GM23338 (cell line): ENCODE measurements at regions not wholly inside any gene's neighbourhood (a gene's known extent, or its start where the extent isn't known, plus 50 kb on each side); places are given as distances from the start of the nearest gene placed in this dataset.

Experiments
- ATAC-seq: fragments of 200-7000 bp; cut with Tn5 transposase; 3 replicates; pipeline ENCODE4 v1.9.1; 2020
- DNase-seq: peaks from one replicate; pipeline ENCODE4 v3.0.0-alpha.2; 2015; ENCODE audit warnings: low spot score
- H2AFZ ChIP-seq: fragments of 200-600 bp; sonication (generic); 2 replicates; pipeline ENCODE4 v1.8.0; 2016; ENCODE audit warnings: antibody characterized with exemption, mild to moderate bottlenecking, moderate library complexity
- H3F3A ChIP-seq: fragments of 200-600 bp; sonication (generic); replicated peaks from 2 replicates; pipeline ENCODE4 v1.8.0; 2017; ENCODE audit warnings: antibody characterized with exemption, mixed run types, low read depth
- H3K27ac ChIP-seq: fragments of 200-600 bp; sonication (generic); 2 replicates; pipeline ENCODE4 v1.6.1; 2016; ENCODE audit warnings: low read depth
- H3K27me3 ChIP-seq: fragments of 200-600 bp; sonication (generic); 2 replicates; pipeline ENCODE4 v1.8.0; 2016; ENCODE audit warnings: mild to moderate bottlenecking, mixed run types, moderate library complexity; ENCODE audit not compliant: insufficient read depth
- H3K36me3 ChIP-seq: fragments of 200-600 bp; sonication (generic); 2 replicates; pipeline ENCODE4 v1.8.0; 2016; ENCODE audit warnings: mild to moderate bottlenecking; ENCODE audit not compliant: insufficient read depth
- H3K4me1 ChIP-seq: fragments of 200-600 bp; sonication (generic); 2 replicates; pipeline ENCODE4 v1.8.0; 2016; ENCODE audit warnings: mild to moderate bottlenecking, moderate library complexity; ENCODE audit not compliant: insufficient read depth
- H3K4me2 ChIP-seq: fragments of 200-600 bp; sonication (generic); 2 replicates; pipeline ENCODE4 v1.7.1; 2017; ENCODE audit warnings: mixed run types
- H3K4me3 ChIP-seq: fragments of 200-600 bp; sonication (generic); 2 replicates; pipeline ENCODE4 v1.6.1; 2016; ENCODE audit warnings: mixed run types
- H3K79me2 ChIP-seq: fragments of 200-600 bp; sonication (generic); replicated peaks from 2 replicates; pipeline ENCODE4 v1.8.0; 2017; ENCODE audit warnings: mild to moderate bottlenecking; ENCODE audit not compliant: insufficient read depth
- H3K9me2 ChIP-seq: fragments of 200-600 bp; sonication (generic); 2 replicates; pipeline ENCODE4 v1.8.0; 2017; ENCODE audit not compliant: insufficient read depth
- H4K20me1 ChIP-seq: fragments of 200-600 bp; sonication (generic); replicated peaks from 2 replicates; pipeline ENCODE4 v1.8.0; 2017; ENCODE audit warnings: mild to moderate bottlenecking; ENCODE audit not compliant: insufficient read depth
- H3K27ac Mint-ChIP-seq: 2 replicates; pipeline ENCODE4 v1.8.0; 2020; ENCODE audit warnings: inconsistent platforms, mild to moderate bottlenecking, moderate library complexity, mixed read lengths
- H3K27me3 Mint-ChIP-seq: 3 replicates; pipeline ENCODE4 v1.8.0; 2022; ENCODE audit warnings: low read depth, mild to moderate bottlenecking, moderate library complexity, mixed read lengths, inconsistent platforms; ENCODE audit not compliant: insufficient read depth, poor library complexity
- H3K36me3 Mint-ChIP-seq: 3 replicates; pipeline ENCODE4 v1.8.0; 2021; ENCODE audit warnings: low read depth, mild to moderate bottlenecking, inconsistent platforms, moderate library complexity, mixed read lengths
- H3K4me1 Mint-ChIP-seq: 3 replicates; pipeline ENCODE4 v1.8.0; 2020; ENCODE audit warnings: mild to moderate bottlenecking, inconsistent platforms, mixed read lengths
- H3K4me3 Mint-ChIP-seq: 3 replicates; pipeline ENCODE4 v1.8.0; 2021; ENCODE audit warnings: moderate library complexity, mild to moderate bottlenecking, inconsistent platforms, mixed read lengths
- H3K9me3 Mint-ChIP-seq: 3 replicates; pipeline ENCODE4 v1.8.0; 2020; ENCODE audit warnings: moderate library complexity, mild to moderate bottlenecking, inconsistent platforms, mixed read lengths
- CREB1 ChIP-seq: fragments of 250-450 bp; sonication (Bioruptor Pico); IDR thresholded peaks from 2 replicates; pipeline ENCODE4 v1.5.0; 2020; ENCODE audit warnings: low read depth, mild to moderate bottlenecking, moderate library complexity
- EZH2 ChIP-seq: fragments of 200-600 bp; sonication (generic); IDR thresholded peaks from one replicate; pipeline ENCODE4 v1.8.0; 2017; ENCODE audit warnings: antibody characterized with exemption, mild to moderate bottlenecking, low read depth; ENCODE audit not compliant: unreplicated experiment
- EZH2phosphoT487 ChIP-seq: fragments of 200-600 bp; sonication (generic); IDR thresholded peaks from one replicate; pipeline ENCODE4 v1.8.1; 2018; ENCODE audit warnings: antibody characterized with exemption; ENCODE audit not compliant: unreplicated experiment
- JUNB ChIP-seq: IDR thresholded peaks from one replicate; pipeline ENCODE4 v1.6.1; 2016; ENCODE audit warnings: antibody characterized with exemption; ENCODE audit not compliant: unreplicated experiment
- NANOG ChIP-seq: IDR thresholded peaks from 2 replicates; pipeline ENCODE4 v1.6.1; 2016; ENCODE audit warnings: antibody characterized with exemption, borderline replicate concordance
- POLR2AphosphoS5 ChIP-seq: IDR thresholded peaks from 2 replicates; pipeline ENCODE4 v1.6.1; 2016; ENCODE audit warnings: antibody characterized with exemption, low read depth
- STAT1 ChIP-seq: IDR thresholded peaks from one replicate; pipeline ENCODE4 v1.6.1; 2016; ENCODE audit warnings: antibody characterized with exemption; ENCODE audit not compliant: unreplicated experiment
- ZNF114 ChIP-seq: fragments of 250-450 bp; sonication (Bioruptor Pico); IDR thresholded peaks from 2 replicates; pipeline ENCODE4 v1.5.0; 2020; ENCODE audit warnings: mild to moderate bottlenecking, moderate library complexity
- ZNF331 ChIP-seq: fragments of 250-450 bp; sonication (Bioruptor Pico); IDR thresholded peaks from 2 replicates; pipeline ENCODE4 v1.5.0; 2020; ENCODE audit warnings: low read depth, mild to moderate bottlenecking, moderate library complexity
- TF ChIP-seq, protein P1 (sequence below): IDR thresholded peaks from one replicate; pipeline ENCODE4 v1.6.1; 2018; ENCODE audit warnings: antibody characterized with exemption; ENCODE audit not compliant: unreplicated experiment
- TF ChIP-seq, protein P2 (sequence below): IDR thresholded peaks from 2 replicates; pipeline ENCODE4 v1.6.1; 2016; ENCODE audit warnings: antibody characterized with exemption
- TF ChIP-seq, protein P3 (sequence below), 2 experiments: fragments of 200-600 bp in 1 of 2; sonication (generic) in 1 of 2; conservative IDR thresholded peaks; 2 replicates each; pipeline versions ENCODE4 v1.5.1 to v1.6.1; 2016 to 2017; ENCODE audit warnings: antibody characterized with exemption in 2 of 2, low read depth in 2 of 2, mild to moderate bottlenecking in 2 of 2, moderate library complexity in 1 of 2
- TF ChIP-seq, protein P4 (sequence below): fragments of 250-450 bp; sonication (Bioruptor Pico); IDR thresholded peaks from 2 replicates; pipeline ENCODE4 v1.5.0; 2020; ENCODE audit warnings: mild to moderate bottlenecking, moderate library complexity

DNA sequence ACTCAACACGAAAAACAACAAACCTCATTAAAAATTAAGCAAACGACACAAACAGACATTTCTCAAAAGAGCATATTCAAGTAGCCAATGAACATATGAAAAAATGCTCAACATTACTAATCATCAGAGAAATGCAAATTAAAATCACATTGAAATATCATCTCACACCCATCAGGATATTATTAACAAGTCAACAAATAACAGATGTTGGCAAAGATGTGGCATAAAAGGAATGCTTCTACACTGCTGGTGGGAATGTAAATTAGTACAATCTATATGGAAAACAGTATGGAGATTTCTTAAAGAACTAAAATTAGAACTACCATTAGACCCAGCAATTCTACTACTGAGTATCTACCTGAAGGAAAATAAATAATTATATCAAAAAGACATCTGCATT lies 182.2 kb downstream of the KITLG start:
- Histone ChIP-seq H2AFZ (no peak overlapping the region), H3K36me3 (no peaks in the 10 kb centered on the region), H3K9me2 (no peaks in the 10 kb centered on the region), H3F3A (no peaks in the 10 kb centered on the region), H3K4me3 (no peak overlapping the region), H3K4me2 (no peak overlapping the region), H3K27me3 (no peaks in the 10 kb centered on the region), H3K4me1 (no peaks in the 10 kb centered on the region), H4K20me1 (no peaks in the 10 kb centered on the region), H3K79me2 (no peaks in the 10 kb centered on the region), H3K27ac (no peak overlapping the region)
- TF ChIP-seq EZH2phosphoT487 (no peak), POLR2AphosphoS5 (no peak), NANOG (no peak), ZNF114 (CRISPR knock-in tag) (no peak), CREB1 (CRISPR knock-in tag) (no peak), STAT1 (no peak), JUNB (no peak), EZH2 (no peak), ZNF331 (CRISPR knock-in tag) (no peak)
- TF ChIP-seq, protein P1, sequence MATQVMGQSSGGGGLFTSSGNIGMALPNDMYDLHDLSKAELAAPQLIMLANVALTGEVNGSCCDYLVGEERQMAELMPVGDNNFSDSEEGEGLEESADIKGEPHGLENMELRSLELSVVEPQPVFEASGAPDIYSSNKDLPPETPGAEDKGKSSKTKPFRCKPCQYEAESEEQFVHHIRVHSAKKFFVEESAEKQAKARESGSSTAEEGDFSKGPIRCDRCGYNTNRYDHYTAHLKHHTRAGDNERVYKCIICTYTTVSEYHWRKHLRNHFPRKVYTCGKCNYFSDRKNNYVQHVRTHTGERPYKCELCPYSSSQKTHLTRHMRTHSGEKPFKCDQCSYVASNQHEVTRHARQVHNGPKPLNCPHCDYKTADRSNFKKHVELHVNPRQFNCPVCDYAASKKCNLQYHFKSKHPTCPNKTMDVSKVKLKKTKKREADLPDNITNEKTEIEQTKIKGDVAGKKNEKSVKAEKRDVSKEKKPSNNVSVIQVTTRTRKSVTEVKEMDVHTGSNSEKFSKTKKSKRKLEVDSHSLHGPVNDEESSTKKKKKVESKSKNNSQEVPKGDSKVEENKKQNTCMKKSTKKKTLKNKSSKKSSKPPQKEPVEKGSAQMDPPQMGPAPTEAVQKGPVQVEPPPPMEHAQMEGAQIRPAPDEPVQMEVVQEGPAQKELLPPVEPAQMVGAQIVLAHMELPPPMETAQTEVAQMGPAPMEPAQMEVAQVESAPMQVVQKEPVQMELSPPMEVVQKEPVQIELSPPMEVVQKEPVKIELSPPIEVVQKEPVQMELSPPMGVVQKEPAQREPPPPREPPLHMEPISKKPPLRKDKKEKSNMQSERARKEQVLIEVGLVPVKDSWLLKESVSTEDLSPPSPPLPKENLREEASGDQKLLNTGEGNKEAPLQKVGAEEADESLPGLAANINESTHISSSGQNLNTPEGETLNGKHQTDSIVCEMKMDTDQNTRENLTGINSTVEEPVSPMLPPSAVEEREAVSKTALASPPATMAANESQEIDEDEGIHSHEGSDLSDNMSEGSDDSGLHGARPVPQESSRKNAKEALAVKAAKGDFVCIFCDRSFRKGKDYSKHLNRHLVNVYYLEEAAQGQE, result no peak
- TF ChIP-seq, protein P2, sequence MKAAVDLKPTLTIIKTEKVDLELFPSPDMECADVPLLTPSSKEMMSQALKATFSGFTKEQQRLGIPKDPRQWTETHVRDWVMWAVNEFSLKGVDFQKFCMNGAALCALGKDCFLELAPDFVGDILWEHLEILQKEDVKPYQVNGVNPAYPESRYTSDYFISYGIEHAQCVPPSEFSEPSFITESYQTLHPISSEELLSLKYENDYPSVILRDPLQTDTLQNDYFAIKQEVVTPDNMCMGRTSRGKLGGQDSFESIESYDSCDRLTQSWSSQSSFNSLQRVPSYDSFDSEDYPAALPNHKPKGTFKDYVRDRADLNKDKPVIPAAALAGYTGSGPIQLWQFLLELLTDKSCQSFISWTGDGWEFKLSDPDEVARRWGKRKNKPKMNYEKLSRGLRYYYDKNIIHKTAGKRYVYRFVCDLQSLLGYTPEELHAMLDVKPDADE, result no peak
- TF ChIP-seq, protein P3, sequence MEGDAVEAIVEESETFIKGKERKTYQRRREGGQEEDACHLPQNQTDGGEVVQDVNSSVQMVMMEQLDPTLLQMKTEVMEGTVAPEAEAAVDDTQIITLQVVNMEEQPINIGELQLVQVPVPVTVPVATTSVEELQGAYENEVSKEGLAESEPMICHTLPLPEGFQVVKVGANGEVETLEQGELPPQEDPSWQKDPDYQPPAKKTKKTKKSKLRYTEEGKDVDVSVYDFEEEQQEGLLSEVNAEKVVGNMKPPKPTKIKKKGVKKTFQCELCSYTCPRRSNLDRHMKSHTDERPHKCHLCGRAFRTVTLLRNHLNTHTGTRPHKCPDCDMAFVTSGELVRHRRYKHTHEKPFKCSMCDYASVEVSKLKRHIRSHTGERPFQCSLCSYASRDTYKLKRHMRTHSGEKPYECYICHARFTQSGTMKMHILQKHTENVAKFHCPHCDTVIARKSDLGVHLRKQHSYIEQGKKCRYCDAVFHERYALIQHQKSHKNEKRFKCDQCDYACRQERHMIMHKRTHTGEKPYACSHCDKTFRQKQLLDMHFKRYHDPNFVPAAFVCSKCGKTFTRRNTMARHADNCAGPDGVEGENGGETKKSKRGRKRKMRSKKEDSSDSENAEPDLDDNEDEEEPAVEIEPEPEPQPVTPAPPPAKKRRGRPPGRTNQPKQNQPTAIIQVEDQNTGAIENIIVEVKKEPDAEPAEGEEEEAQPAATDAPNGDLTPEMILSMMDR (conservative IDR thresholded peaks at IDR 0.05; ENCODE audit: low read depth in 2 of 2), result no peak
- TF ChIP-seq, protein P4, sequence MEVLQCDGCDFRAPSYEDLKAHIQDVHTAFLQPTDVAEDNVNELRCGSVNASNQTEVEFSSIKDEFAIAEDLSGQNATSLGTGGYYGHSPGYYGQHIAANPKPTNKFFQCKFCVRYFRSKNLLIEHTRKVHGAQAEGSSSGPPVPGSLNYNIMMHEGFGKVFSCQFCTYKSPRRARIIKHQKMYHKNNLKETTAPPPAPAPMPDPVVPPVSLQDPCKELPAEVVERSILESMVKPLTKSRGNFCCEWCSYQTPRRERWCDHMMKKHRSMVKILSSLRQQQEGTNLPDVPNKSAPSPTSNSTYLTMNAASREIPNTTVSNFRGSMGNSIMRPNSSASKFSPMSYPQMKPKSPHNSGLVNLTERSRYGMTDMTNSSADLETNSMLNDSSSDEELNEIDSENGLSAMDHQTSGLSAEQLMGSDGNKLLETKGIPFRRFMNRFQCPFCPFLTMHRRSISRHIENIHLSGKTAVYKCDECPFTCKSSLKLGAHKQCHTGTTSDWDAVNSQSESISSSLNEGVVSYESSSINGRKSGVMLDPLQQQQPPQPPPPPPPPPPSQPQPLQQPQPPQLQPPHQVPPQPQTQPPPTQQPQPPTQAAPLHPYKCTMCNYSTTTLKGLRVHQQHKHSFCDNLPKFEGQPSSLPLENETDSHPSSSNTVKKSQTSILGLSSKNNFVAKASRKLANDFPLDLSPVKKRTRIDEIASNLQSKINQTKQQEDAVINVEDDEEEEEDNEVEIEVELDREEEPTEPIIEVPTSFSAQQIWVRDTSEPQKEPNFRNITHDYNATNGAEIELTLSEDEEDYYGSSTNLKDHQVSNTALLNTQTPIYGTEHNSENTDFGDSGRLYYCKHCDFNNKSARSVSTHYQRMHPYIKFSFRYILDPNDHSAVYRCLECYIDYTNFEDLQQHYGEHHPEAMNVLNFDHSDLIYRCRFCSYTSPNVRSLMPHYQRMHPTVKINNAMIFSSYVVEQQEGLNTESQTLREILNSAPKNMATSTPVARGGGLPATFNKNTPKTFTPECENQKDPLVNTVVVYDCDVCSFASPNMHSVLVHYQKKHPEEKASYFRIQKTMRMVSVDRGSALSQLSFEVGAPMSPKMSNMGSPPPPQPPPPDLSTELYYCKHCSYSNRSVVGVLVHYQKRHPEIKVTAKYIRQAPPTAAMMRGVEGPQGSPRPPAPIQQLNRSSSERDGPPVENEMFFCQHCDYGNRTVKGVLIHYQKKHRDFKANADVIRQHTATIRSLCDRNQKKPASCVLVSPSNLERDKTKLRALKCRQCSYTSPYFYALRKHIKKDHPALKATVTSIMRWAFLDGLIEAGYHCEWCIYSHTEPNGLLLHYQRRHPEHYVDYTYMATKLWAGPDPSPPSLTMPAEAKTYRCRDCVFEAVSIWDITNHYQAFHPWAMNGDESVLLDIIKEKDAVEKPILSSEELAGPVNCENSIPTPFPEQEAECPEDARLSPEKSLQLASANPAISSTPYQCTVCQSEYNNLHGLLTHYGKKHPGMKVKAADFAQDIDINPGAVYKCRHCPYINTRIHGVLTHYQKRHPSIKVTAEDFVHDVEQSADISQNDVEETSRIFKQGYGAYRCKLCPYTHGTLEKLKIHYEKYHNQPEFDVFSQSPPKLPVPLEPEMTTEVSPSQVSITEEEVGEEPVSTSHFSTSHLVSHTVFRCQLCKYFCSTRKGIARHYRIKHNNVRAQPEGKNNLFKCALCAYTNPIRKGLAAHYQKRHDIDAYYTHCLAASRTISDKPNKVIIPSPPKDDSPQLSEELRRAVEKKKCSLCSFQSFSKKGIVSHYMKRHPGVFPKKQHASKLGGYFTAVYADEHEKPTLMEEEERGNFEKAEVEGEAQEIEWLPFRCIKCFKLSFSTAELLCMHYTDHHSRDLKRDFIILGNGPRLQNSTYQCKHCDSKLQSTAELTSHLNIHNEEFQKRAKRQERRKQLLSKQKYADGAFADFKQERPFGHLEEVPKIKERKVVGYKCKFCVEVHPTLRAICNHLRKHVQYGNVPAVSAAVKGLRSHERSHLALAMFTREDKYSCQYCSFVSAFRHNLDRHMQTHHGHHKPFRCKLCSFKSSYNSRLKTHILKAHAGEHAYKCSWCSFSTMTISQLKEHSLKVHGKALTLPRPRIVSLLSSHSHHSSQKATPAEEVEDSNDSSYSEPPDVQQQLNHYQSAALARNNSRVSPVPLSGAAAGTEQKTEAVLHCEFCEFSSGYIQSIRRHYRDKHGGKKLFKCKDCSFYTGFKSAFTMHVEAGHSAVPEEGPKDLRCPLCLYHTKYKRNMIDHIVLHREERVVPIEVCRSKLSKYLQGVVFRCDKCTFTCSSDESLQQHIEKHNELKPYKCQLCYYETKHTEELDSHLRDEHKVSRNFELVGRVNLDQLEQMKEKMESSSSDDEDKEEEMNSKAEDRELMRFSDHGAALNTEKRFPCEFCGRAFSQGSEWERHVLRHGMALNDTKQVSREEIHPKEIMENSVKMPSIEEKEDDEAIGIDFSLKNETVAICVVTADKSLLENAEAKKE (CRISPR knock-in tag), result no peak
- H3K36me3 Mint-ChIP-seq, result no peaks in the 10 kb centered on the region
- no peak overlapping the region for H3K4me3 Mint-ChIP-seq
- no peaks in the 10 kb centered on the region for H3K4me1 Mint-ChIP-seq
- DNase-seq (no peak), ATAC-seq (no peak)
- H3K27me3 Mint-ChIP-seq, result no peaks in the 10 kb centered on the region
- H3K27ac Mint-ChIP-seq, result no peak overlapping the region
- H3K9me3 Mint-ChIP-seq, result no peaks in the 10 kb centered on the region
